NCI-H526 (cell line): ENCODE measurements at regions not wholly inside any gene's neighbourhood (a gene's known extent, or its start where the extent isn't known, plus 50 kb on each side); places are given as distances from the start of the nearest gene placed in this dataset.
"Not testable (repeated sequence)": the region's sequence is repeated elsewhere in the genome, so short reads cannot be mapped to it uniquely, and the experiment has no call there.

Experiments used
- DNase-seq, 2 experiments: peaks; one replicate each; lab custom pipeline; 2025; lab: John Stamatoyannopoulos, UW

- DNase-seq = no peak
Measured at GRCh38 chr3:5750874-5751640, 563.5 kb downstream of the EDEM1 start.

- no peak for DNase-seq
Measured at GRCh38 chr3:5754602-5755001, 567.1 kb downstream of the EDEM1 start.

- no peak for DNase-seq
Measured at GRCh38 chr3:5756443-5756842, 568.9 kb downstream of the EDEM1 start.

GRCh38 chr3:5757213-5757804, 569.8 kb downstream of the EDEM1 start:
- no peak for DNase-seq

GRCh38 chr3:5758699-5759098, 571.2 kb downstream of the EDEM1 start:
- DNase-seq = no peak

- DNase-seq = no peak
Measured at GRCh38 chr3:5762506-5762905, 575.0 kb downstream of the EDEM1 start.

- no peak for DNase-seq
Measured at GRCh38 chr3:5766848-5767247, 579.3 kb downstream of the EDEM1 start.

GRCh38 chr3:5767304-5767703, 579.8 kb downstream of the EDEM1 start:
- no peak for DNase-seq

- peak in 1 of 2 experiments; percentile 55 for DNase-seq
Measured at GRCh38 chr3:5768281-5768945, 580.9 kb downstream of the EDEM1 start.

GRCh38 chr3:5769825-5770224, 582.3 kb downstream of the EDEM1 start:
- DNase-seq = no peak

GRCh38 chr3:5774337-5774736, 586.8 kb downstream of the EDEM1 start:
- no peak for DNase-seq

GRCh38 chr3:5775100-5775499, 587.6 kb downstream of the EDEM1 start:
- DNase-seq = not testable (repeated sequence)

- no peak for DNase-seq
Measured at GRCh38 chr3:5784690-5785089, 597.2 kb downstream of the EDEM1 start.

- DNase-seq = peak in 1 of 2 experiments; percentile 55
Measured at GRCh38 chr3:5787861-5788488, 600.5 kb downstream of the EDEM1 start.

GRCh38 chr3:5788496-5788895, 601.0 kb downstream of the EDEM1 start:
- no peak for DNase-seq

GRCh38 chr3:5791558-5791957, 604.1 kb downstream of the EDEM1 start:
- no peak for DNase-seq

GRCh38 chr3:5796541-5796940, 609.0 kb downstream of the EDEM1 start:
- no peak for DNase-seq

- no peak for DNase-seq
Measured at GRCh38 chr3:5798809-5799208, 611.3 kb downstream of the EDEM1 start.

GRCh38 chr3:5799398-5799797, 611.9 kb downstream of the EDEM1 start:
- no peak for DNase-seq

GRCh38 chr3:5800965-5801364, 613.5 kb downstream of the EDEM1 start:
- DNase-seq = no peak

- no peak for DNase-seq
Measured at GRCh38 chr3:5806192-5806591, 618.7 kb downstream of the EDEM1 start.

- peak in 1 of 2 experiments; percentile 21 for DNase-seq
Measured at GRCh38 chr3:5809586-5810246, 622.2 kb downstream of the EDEM1 start.
